ENCODE measurements at regions not wholly inside any gene's neighbourhood (a gene's known extent, or its start where the extent isn't known, plus 50 kb on each side); places are given as distances from the start of the nearest gene placed in this dataset.

DNA sequence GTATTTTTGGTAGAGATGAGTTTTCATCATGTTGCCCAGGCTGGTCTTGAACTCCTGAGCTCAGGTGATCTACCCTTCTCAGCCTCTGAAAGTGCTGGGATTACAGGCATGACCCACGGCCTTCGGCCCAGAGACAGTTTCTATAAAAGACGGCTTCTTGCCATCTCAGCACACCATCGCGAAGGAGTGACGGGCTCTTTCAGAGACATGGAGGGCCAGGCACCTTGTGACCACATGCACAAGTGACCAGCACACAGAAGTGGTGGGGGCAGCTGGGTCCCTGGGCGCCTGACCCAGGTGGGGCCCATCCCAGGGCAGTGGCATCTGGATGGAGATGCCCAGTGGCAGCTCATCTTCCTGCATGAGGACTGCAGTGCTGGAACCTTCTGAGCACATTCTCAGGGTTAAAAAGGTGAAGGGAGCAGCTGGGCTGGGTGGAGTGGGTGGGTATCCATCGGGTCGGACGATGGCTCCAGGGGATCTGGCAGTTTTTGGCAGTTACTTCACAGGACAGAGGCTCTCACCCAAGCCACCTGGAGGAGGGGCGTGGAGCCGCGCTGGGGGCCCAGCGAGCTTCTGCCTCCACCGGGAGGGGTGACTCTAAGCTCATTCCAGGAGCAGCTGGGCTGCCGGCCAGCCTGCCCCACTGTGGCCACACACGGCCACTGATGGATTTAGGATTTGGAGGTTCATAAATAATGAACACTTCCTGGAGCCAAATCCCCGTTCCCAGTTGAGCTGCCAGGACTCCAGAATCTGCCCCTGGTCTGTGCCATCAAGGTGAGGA, 373.0 kb downstream of the CTTN start:
- Histone ChIP-seq H2AFZ (ENCODE audit: low read depth, low read length, severe bottlenecking) (no peak overlapping the region), H3K79me2 (ENCODE audit: insufficient read depth, low read length) (no peaks in the 10 kb centered on the region), H3K27ac (ENCODE audit: low read depth, low read length) (no peak overlapping the region), H3K27me3 (ENCODE audit: low read length) (no peaks in the 10 kb centered on the region), H3K9ac (ENCODE audit: low read length) (no peak overlapping the region), H3K36me3 (ENCODE audit: low read length) (no peaks in the 10 kb centered on the region), H3F3A (ENCODE audit: insufficient read depth) (no peaks in the 10 kb centered on the region), H3K4me2 (ENCODE audit: low read depth, low read length, poor library complexity, severe bottlenecking) (no peak overlapping the region), H3K9me3 (ENCODE audit: insufficient read depth, low read length) (no peaks in the 10 kb centered on the region), H4K20me1 (ENCODE audit: low read depth, low read length) (no peaks in the 10 kb centered on the region), H3K9me2 (replicated peaks; ENCODE audit: insufficient read depth, low read length) (no peaks in the 10 kb centered on the region), H3K4me3 (ENCODE audit: insufficient read depth, low read length, poor library complexity, severe bottlenecking) (no peak overlapping the region)
- no peak for TF ChIP-seq CTCF (IDR thresholded peaks at IDR 0.05; ENCODE audit: insufficient read depth, low read length, poor library complexity, severe bottlenecking)
- no peak for TF ChIP-seq EZH2phosphoT487 (conservative IDR thresholded peaks at IDR 0.05; ENCODE audit: low read length)

DNA sequence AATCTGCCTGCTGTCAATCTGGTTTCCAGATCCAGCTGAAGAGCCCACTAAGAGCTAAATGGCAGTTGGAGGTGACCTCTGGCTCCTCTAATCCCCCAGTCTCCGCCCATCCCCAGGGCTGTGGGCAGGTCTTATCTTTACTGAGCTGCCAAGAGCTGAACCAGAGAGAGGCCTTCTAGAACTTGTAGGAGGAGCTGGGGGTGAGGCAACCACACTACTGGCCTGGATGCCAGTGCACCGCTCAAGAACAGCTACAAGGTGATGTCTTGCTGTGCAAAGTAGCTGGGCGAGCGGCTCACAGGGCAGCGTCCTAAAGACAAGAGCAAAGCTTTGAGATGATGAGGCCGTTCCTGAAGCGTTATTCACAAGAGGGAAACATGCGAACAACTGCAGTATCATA, 374.6 kb downstream of the CTTN start:
- H3K36me3 ChIP-seq (ENCODE audit: low read length): no peaks in the 10 kb centered on the region
- H2AFZ ChIP-seq (ENCODE audit: low read depth, low read length, severe bottlenecking): no peak overlapping the region
- H3K4me2 ChIP-seq (ENCODE audit: low read depth, low read length, poor library complexity, severe bottlenecking): no peak overlapping the region
- H3K79me2 ChIP-seq (ENCODE audit: insufficient read depth, low read length): no peaks in the 10 kb centered on the region
- no peaks in the 10 kb centered on the region for H3K27me3 ChIP-seq (ENCODE audit: low read length)
- no peak overlapping the region for H3K9ac ChIP-seq (ENCODE audit: low read length)
- no peak for TF ChIP-seq EZH2phosphoT487 (conservative IDR thresholded peaks at IDR 0.05; ENCODE audit: low read length)
- TF ChIP-seq CTCF (IDR thresholded peaks at IDR 0.05; ENCODE audit: insufficient read depth, low read length, poor library complexity, severe bottlenecking): no peak
- H3K9me3 ChIP-seq (ENCODE audit: insufficient read depth, low read length): no peaks in the 10 kb centered on the region
- H4K20me1 ChIP-seq (ENCODE audit: low read depth, low read length): no peaks in the 10 kb centered on the region
- no peaks in the 10 kb centered on the region for H3F3A ChIP-seq (ENCODE audit: insufficient read depth)
- H3K9me2 ChIP-seq (replicated peaks; ENCODE audit: insufficient read depth, low read length): no peaks in the 10 kb centered on the region
- H3K4me3 ChIP-seq (ENCODE audit: insufficient read depth, low read length, poor library complexity, severe bottlenecking): no peak overlapping the region
- no peak overlapping the region for H3K27ac ChIP-seq (ENCODE audit: low read depth, low read length)

- H3K27me3 ChIP-seq (ENCODE audit: low read length): no peaks in the 10 kb centered on the region
- no peaks in the 10 kb centered on the region for H3K36me3 ChIP-seq (ENCODE audit: low read length)
- H2AFZ ChIP-seq (ENCODE audit: low read depth, low read length, severe bottlenecking): no peak overlapping the region
- no peaks in the 10 kb centered on the region for H3K9me2 ChIP-seq (replicated peaks; ENCODE audit: insufficient read depth, low read length)
- H3K27ac ChIP-seq (ENCODE audit: low read depth, low read length): no peak overlapping the region
- H3K79me2 ChIP-seq (ENCODE audit: insufficient read depth, low read length): no peaks in the 10 kb centered on the region
- H4K20me1 ChIP-seq (ENCODE audit: low read depth, low read length): no peaks in the 10 kb centered on the region
- TF ChIP-seq CTCF (IDR thresholded peaks at IDR 0.05; ENCODE audit: insufficient read depth, low read length, poor library complexity, severe bottlenecking) (no peak), EZH2phosphoT487 (conservative IDR thresholded peaks at IDR 0.05; ENCODE audit: low read length) (no peak)
- no peak overlapping the region for H3K9ac ChIP-seq (ENCODE audit: low read length)
- no peaks in the 10 kb centered on the region for H3F3A ChIP-seq (ENCODE audit: insufficient read depth)
- no peak overlapping the region for H3K4me3 ChIP-seq (ENCODE audit: insufficient read depth, low read length, poor library complexity, severe bottlenecking)
- H3K4me2 ChIP-seq (ENCODE audit: low read depth, low read length, poor library complexity, severe bottlenecking): no peak overlapping the region
- H3K9me3 ChIP-seq (ENCODE audit: insufficient read depth, low read length): no peaks in the 10 kb centered on the region
Observed at GRCh38 chr11:70775386-70776075, 377.2 kb downstream of the CTTN start.
